ENCODE measurements at regions not wholly inside any gene's neighbourhood (a gene's known extent, or its start where the extent isn't known, plus 50 kb on each side); places are given as distances from the start of the nearest gene placed in this dataset.
A peak's percentile ranks its signal among the peaks of the same experiment; 100 is the strongest.
"Not testable (repeated sequence)": the region's sequence is repeated elsewhere in the genome, so short reads cannot be mapped to it uniquely, and the experiment has no call there.

DNA sequence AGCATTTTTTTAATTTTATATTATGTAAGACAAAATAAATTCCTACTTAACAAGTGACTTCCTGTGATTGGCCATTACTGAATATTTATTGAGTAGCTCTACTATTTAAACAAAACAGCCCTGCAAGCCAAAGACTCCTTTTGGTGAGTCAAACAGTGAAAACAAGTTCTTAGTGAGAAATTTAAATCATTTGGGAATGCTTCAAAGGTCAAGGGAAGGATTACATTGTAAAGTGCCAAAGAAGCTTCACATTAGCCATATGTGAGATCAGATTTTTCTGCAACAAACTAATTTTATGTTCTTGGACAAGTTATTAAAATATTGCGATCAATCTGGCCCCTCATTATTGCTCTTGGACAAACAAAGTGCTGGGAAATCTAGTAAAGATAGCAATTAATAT, 795.4 kb upstream of the MGAT4C start:
- DNase-seq = no peak

DNA sequence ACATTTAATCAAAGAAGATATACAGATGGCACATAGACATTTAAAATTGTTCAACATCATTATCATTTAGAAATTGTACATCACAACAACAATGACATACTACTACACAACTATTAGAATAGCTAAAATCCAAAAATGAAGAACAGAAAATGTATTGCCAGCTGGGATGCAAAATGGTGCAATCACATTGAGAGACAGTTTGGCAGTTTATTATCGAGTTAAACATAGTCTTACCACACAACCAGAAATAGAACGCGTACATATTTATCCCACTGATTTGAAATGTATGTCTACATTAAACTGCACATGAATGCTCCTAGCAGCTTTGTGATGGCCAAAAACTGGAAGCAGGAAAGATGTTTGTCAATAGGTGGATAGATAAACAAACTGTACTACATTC, 791.5 kb upstream of the MGAT4C start:
- no peak for DNase-seq

DNA sequence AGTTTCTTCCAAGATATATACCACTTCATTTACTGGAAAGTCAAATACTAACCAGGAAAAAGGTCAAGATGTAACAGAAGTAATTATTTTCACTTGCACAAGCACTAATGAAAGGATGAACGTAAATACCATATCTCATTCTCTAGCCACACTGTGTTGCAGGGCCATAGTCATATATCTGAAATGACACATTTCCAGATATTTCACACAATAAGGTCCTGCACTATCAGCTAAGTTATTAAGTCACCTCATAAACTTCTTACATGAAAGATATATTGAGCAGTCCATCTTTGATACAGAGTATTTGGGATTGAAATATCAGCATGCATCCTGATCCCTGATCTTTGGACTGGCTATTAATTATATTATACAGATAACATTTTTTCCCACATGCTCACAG, 783.3 kb upstream of the MGAT4C start:
- no peak for DNase-seq

DNA sequence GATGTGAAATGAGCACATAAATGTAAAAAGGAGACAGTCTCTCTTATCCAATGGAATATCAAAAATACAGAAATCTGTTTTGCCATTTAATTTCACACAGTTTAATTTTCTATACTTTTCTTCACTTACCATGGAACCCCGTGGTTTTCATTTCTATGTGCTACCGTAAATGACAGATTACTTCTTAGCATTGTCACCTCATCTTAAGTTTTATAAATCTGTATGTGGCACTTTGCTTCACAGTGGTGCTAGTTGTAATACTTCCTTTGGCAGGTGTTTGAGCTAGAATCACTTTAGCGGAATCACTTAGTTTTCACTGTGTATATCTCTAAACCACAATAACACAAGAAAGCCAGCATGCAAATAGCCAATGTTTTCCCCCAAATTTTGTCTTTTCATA, 781.9 kb upstream of the MGAT4C start:
- no peak for DNase-seq

DNA sequence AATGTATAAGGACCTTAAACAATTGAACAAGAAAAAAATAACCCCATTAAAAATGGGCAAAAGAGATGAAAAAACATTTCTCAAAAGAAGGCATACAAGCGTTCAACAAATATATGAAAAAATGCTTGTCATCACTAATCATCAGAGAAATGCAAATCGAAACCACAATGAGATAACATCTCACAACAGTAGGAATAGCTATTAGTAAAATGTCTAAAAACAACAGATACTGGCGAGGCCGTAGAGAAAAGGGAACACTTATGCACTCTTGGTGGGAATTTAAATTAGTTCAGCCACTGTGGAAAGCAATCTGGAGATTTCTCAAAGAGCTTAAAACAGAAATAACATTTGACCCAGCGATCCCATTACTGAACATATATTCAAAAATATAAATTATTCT, 769.8 kb upstream of the MGAT4C start:
- no peak for DNase-seq

DNA sequence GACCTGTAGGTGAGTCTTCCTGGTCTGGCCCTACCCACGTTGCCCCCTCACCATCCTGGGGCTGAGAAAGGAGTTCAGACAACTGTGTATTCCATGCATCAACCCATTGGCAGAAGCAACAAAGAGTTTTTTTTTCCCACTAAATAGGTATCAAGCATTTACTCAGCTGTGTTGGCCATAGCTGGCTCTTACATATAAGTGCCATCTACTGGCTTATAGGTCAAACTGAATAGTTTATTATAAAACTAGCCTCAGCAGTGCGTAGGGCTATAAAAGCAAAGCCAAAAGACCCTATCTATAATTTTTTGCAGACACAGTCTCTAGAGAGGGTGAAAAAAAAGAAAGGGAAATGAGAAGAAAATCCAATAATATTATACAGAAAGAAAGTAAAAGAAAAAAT, 765.2 kb upstream of the MGAT4C start:
- no peak for DNase-seq

DNA sequence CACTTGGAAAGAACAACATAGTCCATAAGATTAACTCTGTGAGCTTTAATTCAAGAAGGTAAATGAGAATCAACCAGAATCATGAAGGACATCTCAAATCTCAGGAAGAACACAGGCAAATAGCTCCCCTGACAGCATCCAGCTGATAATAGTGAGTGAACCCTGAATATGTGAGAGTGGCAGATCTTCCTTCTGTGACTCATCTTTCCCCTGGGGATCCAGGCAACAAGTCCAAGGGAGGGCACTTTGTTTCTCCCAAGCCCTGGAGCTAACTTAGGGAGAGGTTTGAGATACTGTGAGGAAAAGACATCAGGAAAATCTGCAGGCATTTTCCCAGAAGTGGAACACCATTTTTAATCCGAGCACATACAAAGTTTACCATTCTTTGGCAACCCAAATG, 763.9 kb upstream of the MGAT4C start:
- DNase-seq = no peak

DNA sequence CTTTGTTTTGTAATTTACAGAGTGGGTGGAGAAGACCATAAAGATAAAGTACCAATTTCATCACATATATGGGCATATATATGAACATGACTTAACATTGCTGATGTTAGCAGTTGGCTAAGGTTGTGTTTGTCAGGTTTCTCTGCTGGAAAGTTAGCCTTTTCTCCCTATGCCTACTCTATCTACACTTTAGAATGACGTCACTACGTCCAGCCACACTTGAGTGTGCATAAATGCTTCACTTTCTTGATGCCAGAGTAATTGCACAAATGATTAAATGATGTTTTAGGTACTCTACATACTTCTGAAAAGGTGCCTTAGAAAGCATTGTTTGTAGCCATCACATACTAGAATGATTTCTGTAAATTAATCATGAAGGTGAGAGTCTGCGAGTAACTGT, 759.2 kb upstream of the MGAT4C start:
- no peak for DNase-seq

DNA sequence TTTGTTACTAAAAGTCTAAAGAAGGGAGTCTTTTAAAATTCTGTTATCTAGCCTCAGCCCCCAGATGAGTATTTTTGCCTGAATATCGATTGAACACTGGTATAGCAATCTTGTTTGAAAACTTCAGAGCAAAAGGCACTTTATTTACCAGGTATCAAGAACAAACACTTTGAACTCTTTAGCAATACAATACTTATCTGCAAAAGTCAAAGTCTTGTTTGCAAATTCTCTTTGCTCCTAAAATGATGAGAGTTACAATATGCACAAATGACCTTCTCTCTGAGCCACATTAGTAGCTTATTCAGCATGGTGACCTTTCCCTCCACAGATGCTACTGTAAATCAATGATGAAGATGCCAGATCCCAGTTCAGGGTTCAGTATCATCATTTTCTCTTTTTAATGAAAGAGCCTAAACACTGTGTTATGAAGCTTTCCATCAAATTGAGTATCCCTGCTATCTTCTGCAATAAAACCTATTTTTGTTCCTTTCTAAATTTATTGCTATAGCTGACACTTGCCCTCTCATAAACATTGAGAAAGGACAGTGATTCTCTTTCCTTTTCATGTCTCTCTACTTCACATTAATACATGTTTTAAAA, 752.7 kb upstream of the MGAT4C start:
- DNase-seq = no peak

DNA sequence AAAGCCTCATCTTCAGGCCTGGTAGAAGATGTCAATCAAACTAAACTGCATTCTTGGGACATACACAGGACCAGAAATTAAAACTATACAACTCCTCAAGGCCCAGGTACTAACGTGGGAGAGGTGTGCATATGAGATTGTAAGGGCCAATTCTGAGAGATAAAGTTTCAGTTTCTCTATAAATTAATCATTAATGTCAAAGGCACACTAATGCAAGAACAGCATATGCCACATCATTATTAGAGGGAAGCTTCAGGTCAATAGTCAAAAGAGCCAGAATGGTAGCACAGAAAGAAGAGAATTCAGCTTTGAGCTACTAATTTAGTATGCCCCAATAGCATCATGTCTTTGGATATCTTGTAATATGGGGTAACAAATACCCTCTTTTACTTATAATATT, 744.9 kb upstream of the MGAT4C start:
- no peak for DNase-seq

DNA sequence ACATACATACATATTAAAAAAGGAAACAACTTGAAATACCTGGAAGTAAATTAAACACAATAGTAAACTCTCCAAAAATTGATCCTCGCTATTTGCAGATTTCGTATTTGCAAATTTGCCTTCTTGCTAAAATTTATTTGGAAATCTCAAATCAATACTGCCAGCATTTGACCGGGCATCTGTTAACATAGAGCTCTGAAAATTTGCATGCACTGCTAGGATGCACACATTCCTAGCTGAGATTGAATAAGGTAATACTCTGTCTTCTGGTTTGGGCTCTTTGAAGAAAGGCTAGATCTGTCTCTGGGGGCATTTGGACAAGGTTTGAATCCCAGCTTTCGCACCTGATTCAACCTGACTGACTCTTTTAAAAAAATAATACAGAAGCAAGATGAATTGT, 729.1 kb upstream of the MGAT4C start:
- no peak for DNase-seq

DNA sequence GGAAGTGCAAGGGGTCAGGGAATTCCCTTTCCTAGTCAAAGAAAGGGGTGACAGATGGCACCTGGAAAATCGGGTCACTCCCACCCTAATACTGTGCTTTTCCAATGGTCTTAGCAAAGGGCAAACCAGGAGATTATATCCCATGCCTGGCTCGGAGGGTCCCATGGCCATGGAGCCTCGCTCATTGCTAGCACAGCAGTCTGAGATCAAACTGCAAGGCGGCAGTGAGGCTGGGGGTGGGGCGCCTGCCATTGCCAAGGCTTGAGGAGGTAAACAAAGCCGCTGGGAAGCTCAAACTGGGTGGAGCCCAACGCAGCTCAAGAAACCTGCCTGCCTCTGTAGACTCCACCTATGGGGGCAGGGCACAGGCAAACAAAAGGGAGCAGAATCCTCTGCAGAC, 714.4 kb upstream of the MGAT4C start:
- DNase-seq = not testable (repeated sequence)

DNA sequence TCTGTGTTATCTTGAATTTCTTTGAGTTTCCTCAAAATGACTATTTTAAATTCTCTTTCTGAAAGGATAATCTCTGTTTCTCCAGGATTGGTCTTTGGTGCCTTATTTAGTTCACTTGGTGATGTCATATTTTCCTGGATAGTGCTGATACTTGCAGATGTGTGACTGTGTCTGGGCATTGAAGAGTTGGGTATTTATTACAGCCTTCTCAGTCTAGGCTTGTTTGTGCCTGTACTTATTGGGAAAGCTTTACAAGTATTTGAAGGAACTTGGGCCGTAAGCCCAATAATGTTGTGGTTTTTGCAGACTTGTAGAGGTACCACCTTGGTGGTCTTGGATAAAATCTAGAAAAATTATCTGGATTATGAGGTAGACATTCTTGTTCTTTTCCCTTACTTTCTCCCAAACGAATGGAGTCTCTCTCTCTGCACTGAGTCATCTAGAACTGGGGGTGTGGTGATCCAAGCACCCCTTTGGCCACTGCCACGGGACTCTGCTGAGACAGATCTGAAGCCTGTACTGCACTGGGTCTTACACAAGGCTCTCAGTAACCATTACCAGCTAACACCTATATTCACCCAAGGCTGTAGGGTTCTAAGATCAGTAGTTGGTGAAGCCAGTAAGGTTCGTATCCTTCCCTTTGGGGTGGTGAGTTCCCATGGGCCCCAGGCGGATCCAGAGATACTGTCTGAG, 703.7 kb upstream of the MGAT4C start:
- DNase-seq = no peak

DNA sequence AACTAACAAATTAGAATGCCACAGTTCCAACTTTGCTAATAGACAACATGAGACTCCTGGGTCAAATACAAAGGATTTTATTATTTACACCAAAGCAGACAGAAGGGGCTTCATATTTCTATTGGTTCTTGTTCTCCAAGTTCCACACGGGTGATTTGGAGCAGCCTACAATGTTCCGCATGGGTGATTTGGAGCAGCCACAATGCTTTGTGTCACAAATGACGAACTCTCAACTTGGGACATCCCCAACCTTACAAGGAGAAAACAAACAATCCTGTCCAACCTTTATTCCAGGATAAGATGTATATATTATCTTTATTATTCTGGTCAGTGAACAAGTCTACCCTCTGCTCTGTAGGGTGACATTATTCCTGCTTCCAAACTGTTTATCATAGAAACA, 694.3 kb upstream of the MGAT4C start:
- no peak for DNase-seq

DNA sequence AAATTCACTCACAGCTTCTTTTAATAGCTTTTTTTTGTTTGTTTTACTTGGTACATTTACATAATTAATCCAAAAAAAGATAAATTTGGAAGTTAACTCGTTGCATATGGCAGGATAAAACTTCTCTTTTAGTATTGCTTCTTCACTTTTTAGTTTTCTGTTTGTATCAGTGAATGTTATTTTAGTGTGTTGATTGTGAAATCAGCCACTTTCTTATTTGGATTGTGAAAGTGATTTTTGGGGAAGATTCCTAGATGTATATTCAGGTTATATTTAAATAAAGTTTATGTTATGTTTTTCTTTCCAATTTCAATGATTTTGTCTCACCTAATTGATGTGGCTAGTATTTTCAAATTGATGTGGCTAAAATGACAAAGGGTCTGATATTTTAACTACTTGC, 693.9 kb upstream of the MGAT4C start:
- DNase-seq = no peak

DNA sequence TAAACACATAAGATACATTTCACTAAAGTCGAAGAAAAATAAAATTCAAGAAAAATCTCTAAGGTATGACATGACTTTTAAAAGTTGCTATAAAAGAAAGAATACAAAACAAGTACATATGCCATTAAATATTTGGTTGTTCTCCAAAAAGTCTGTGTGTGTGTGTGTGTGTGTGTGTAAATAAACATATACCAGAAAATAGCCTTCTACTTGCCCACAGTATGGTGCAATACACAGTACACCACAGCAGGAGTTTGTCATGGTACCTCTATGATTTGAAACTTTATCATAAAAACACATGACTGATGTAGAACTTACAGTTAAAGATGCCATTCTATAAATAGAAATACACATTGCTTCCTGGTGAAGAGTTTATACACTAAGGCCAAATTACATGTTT, 692.7 kb upstream of the MGAT4C start:
- no peak for DNase-seq

DNA sequence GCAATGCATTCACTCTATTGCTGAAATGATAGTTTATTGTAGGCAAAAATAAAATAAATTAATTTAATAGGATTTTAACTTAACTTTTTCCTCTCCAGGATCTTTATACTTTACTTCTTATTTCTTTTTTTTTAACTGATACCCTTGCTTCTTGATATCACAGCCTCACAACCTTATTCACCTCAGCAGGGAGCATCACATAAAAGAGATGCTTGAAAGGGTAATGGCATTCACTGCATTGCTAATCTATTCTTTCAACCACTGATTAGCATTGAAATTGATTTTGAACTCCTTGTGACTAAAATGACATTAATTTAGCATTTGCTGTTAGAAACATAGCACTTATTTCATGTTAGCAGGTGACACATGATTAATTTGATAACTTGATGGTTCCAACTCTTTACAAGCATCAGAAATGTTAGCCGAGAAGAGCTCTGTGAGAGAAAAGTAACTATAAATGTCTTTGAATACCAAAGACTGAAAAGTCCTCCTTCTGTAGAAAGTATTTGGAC, 689.5 kb upstream of the MGAT4C start:
- no peak for DNase-seq

DNA sequence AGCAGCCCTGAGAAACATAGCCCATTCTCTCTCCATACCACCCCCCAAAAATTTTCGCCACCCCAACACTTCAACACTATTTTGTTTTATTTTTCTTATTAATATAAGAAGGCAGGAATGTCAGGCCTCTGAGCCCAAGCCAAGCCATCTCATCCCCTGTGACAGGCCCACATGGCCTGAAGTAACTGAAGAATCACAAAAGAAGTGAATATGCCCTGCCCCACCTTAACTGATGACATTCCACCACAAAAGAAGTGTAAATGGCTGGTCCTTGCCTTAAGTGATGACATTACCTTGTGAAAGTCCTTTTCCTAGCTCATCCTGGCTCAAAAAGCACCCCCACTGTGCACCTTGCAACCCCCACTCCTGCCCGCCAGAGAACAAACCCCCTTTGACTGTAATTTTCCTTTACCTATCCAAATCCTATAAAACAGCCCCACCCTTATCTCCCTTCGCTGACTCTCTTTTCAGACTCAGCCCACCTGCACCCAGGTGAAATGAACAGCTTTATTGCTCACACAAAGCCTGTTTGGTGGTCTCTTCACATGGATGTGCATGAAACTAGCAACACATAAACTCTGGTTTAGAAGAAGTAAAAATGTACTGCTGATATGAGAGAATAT, 688.1 kb upstream of the MGAT4C start:
- not testable (repeated sequence) for DNase-seq

DNA sequence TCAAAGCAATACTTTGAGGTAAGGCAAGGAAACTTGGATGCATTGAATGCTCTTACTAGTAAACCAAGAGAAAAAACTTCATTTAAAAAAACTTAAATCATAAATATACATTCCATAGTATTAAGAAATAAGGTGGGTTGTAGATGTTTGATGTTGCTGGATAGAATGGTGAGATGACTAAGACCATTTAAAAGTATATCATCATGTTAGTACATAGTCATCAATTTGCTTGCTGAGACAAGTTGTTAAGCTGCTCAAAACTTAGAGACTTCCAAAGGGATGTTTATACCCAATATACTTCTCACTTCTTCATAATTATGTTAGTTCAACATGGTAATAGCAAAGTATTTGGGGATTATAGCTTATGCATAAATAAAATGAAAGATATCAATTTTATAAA, 675.5 kb upstream of the MGAT4C start:
- DNase-seq = no peak

DNA sequence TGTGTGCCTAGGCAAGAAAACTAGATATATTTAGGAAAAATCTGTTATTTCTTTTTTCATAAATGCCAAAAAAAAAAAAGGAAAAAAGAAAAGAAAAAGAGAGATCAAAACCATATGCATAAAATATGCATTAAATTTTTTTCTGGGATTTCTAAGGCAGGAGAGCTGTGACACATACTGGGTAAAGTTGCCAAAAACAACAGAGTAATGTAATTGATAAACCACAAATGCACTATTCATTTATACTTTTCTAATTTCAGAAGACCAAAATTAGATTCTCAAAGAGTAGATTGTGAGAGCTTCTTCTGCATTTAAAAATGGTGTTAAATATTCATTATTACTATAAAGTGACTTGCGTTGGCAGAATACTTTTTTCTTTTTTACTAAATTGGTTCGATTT, 673.8 kb upstream of the MGAT4C start:
- no peak for DNase-seq

DNA sequence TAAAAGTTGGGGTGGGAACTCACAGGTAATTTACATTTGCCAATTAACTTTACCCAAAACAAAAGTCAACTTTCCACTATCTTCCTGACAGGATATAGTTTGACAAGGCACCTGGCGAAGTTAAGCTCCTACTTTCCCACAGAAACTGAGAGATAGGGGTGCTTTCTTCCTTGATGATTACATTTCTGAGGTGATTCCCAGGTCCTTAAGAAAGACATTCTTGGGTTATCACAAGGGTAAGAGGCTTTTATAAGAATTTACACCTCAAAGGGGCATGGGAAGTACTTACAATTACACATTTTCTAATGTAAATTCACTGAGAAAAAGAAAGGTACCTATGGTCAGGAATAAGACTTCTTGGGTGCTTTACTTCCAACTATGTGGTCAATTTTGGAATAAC, 660.9 kb upstream of the MGAT4C start:
- DNase-seq = no peak

DNA sequence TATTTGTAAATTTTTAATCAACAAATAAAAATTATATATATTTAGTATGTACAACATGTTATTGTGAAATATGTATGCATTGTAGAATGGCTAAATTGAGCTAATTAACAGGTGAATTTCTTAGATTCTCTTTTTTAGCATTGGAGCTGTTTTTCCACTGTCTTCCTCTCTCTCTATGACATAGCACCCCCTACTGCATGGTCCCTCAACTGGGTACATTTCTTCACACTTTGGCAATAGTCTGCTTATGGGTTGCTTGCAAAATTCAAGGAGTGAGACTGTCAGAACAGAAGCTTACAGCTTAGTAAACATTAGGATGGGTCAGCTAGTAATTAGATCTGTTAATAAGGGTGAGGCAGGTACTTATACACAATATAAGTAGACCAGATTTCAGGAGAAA, 658.5 kb upstream of the MGAT4C start:
- DNase-seq = peak in 1 of 2 experiments; percentile 13

DNA sequence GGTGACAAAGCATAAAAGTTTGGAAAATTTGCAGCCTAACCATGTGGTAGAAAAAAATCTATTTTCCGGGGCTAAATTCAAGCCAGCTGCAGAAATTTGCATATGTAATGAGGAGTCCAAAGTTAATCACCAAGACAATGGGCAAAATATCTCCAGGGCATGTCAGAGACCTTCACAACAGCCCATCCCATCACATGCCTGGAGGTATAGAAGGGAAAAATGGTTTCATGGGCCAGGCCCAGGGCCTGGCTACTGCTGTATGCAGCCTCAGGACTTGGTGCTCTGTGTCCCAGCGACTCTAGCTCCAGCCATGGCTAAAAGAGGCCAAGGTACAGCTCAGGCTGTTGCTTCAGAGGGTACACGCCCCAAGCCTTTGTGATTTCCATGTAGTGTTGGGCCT, 655.8 kb upstream of the MGAT4C start:
- no peak for DNase-seq

DNA sequence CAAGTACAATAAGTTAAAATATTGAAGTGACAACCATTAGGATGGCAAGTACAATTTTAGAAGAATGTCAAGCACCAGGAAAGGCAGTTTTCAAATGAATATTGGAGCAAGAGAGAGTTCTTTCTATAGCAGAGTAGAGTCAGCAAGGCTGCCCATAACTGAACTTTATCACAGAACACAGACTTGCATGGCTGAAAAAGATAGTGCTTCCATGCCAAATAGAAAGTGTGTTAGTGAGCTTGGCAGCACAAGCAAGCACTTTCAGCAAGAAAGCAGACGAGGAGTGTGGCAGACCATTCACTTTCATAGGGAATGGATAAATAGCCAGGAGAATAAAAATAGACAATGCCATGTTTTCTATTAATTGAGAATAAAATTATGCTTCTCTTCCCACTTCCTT, 647.0 kb upstream of the MGAT4C start:
- DNase-seq = no peak

DNA sequence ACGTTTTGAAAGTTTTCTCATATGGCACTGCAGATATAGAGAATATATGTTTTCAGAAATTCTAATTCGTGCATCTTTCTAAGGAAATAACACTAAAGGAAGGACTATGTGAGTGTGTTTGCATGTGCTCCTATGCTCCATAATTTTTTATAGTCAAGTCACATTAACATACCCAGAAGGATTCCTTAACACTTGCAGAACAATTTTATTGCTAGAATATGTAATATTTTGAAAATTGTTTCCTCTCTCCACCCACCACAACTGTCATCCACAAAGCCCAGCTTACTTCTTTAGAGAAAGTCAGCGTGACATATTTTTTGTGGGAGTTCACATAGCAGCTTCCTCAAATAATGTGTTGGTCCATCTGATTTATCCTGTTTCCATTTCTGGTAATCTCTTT, 604.6 kb upstream of the MGAT4C start:
- no peak for DNase-seq

Data from NCI-H526 (cell line).